Esophagus squamous epithelium (tissue), 5 donors: ENCODE measurements at regions not wholly inside any gene's neighbourhood (a gene's known extent, or its start where the extent isn't known, plus 50 kb on each side); places are given as distances from the start of the nearest gene placed in this dataset.

Source experiments
- DNase-seq: peaks from one replicate; lab custom pipeline; 2025; lab: John Stamatoyannopoulos, UW
- H3K27ac ChIP-seq, 4 donors: fragments of 200-600 bp; sonication (generic); one replicate each; pipeline ENCODE4 v1.5.1; 2016 to 2019; ENCODE audit warnings: mild to moderate bottlenecking in 1 of 4
- H3K27me3 ChIP-seq, 4 donors: fragments of 200-600 bp; sonication (generic); 1 replicate in 3 of 4; 2 replicates in 1 of 4; pipeline versions ENCODE4 v1.5.1 to v1.6.0; 2017 to 2021; ENCODE audit warnings: antibody characterized with exemption in 1 of 4
- H3K36me3 ChIP-seq, 3 donors: fragments of 200-600 bp; sonication (generic); one replicate each; pipeline ENCODE4 v1.5.1; 2016 to 2019
- H3K4me1 ChIP-seq, 3 donors: fragments of 200-600 bp; sonication (generic); one replicate each; pipeline ENCODE4 v1.5.1; 2017 to 2019
- H3K4me3 ChIP-seq, 4 donors: fragments of 200-600 bp; sonication (generic); 1 replicate in 3 of 4; 2 replicates in 1 of 4; pipeline ENCODE4 v1.5.1; 2016 to 2019; ENCODE audit warnings: mild to moderate bottlenecking in 2 of 4, moderate library complexity in 1 of 4
- H3K9me3 ChIP-seq, 3 donors: fragments of 200-600 bp; sonication (generic); one replicate each; pipeline ENCODE4 v1.5.1; 2016 to 2019
- CTCF ChIP-seq, 6 experiments: fragments of 450-650 bp in 4 of 6; fragments of 200-600 bp in 2 of 6; sonication (generic) in 2 of 6; IDR thresholded peaks; one replicate each; pipeline ENCODE4 v1.5.1; 2016 to 2019; ENCODE audit warnings: antibody characterized with exemption in 6 of 6, mild to moderate bottlenecking in 4 of 6, moderate library complexity in 4 of 6
- POLR2A ChIP-seq, 4 donors: fragments of 450-650 bp; IDR thresholded peaks; one replicate each; pipeline ENCODE4 v1.6.1; 2017; ENCODE audit warnings: antibody characterized with exemption in 4 of 4, mild to moderate bottlenecking in 4 of 4, moderate library complexity in 3 of 4
- WGBS, 2 donors: methylation state at CpG; one replicate each; pipeline ENCODE4 v1.1.5; 2018; 5-methylcytosine and 5-hydroxymethylcytosine counted together
- intact Hi-C: fragments of 100-400 bp; cut with DNase I; formaldehyde crosslinking; loops from one replicate; pipeline ENCODE4 v1.15.0; 2022
- donor health status: DM: yes; HTN: yes; CAD: no.

GRCh38 chr17:79504181-79504605, 106.7 kb downstream of the RBFOX3 start:
- intact Hi-C loops: no loop called here
- peaks cover 0 to 12% (median 3%) of the 10 kb centered on the region in 3 donors for H3K4me1 ChIP-seq
- no peak for DNase-seq
- WGBS, 2 donors: 38 to 63% methylated on average over 4 to 13 of the region's 13 CpGs
- H3K4me3 ChIP-seq: no peak overlapping the region
- H3K9me3 ChIP-seq: no peaks in the 10 kb centered on the region
- H3K27me3 ChIP-seq: peaks cover 0 to 55% (median 0%) of the 10 kb centered on the region in 4 donors
- TF ChIP-seq CTCF (IDR thresholded peaks at IDR 0.05) (no peak), POLR2A (IDR thresholded peaks at IDR 0.05) (no peak)
- no peak overlapping the region for H3K27ac ChIP-seq
- H3K36me3 ChIP-seq: no peaks in the 10 kb centered on the region

GRCh38 chr17:79503126-79503839, 107.6 kb downstream of the RBFOX3 start:
- 74 to 76% methylated on average over 7 to 13 of the region's 15 CpGs for WGBS, 2 donors
- no peak for DNase-seq
- peaks cover 0 to 46% (median 0%) of the 10 kb centered on the region in 4 donors for H3K27me3 ChIP-seq
- peaks cover 0 to 12% (median 3%) of the 10 kb centered on the region in 3 donors for H3K4me1 ChIP-seq
- H3K36me3 ChIP-seq: no peaks in the 10 kb centered on the region
- intact Hi-C loops: no loop called here
- no peaks in the 10 kb centered on the region for H3K9me3 ChIP-seq
- no peak for TF ChIP-seq POLR2A (IDR thresholded peaks at IDR 0.05)
- TF ChIP-seq CTCF (IDR thresholded peaks at IDR 0.05): no peak
- no peak overlapping the region for H3K27ac ChIP-seq
- H3K4me3 ChIP-seq: no peak overlapping the region

GRCh38 chr17:79501910-79502309, 108.9 kb downstream of the RBFOX3 start:
- peaks cover 0 to 43% (median 0%) of the 10 kb centered on the region in 4 donors for H3K27me3 ChIP-seq
- WGBS, 2 donors: 79 to 84% methylated on average over 2 to 3 of the region's 3 CpGs
- no peak overlapping the region for H3K4me3 ChIP-seq
- no peak for TF ChIP-seq CTCF (IDR thresholded peaks at IDR 0.05)
- no peak for TF ChIP-seq POLR2A (IDR thresholded peaks at IDR 0.05)
- H3K9me3 ChIP-seq: no peaks in the 10 kb centered on the region
- intact Hi-C loops: no loop called here
- DNase-seq: no peak
- H3K4me1 ChIP-seq: peaks cover 0 to 12% (median 3%) of the 10 kb centered on the region in 3 donors
- no peak overlapping the region for H3K27ac ChIP-seq
- no peaks in the 10 kb centered on the region for H3K36me3 ChIP-seq

GRCh38 chr17:79500745-79501618, 109.9 kb downstream of the RBFOX3 start:
- 24 to 29% methylated on average over 17 to 21 of the region's 23 CpGs for WGBS, 2 donors
- H3K27ac ChIP-seq: no peak overlapping the region
- peaks cover 0 to 12% (median 3%) of the 10 kb centered on the region in 3 donors for H3K4me1 ChIP-seq
- no peak for TF ChIP-seq POLR2A (IDR thresholded peaks at IDR 0.05)
- no peak for TF ChIP-seq CTCF (IDR thresholded peaks at IDR 0.05)
- no peaks in the 10 kb centered on the region for H3K36me3 ChIP-seq
- H3K9me3 ChIP-seq: no peaks in the 10 kb centered on the region
- no peak overlapping the region for H3K4me3 ChIP-seq
- no peak for DNase-seq
- peaks cover 0 to 43% (median 0%) of the 10 kb centered on the region in 4 donors for H3K27me3 ChIP-seq
- intact Hi-C loops: no loop called here

GRCh38 chr17:79498854-79499253, 112.0 kb downstream of the RBFOX3 start:
- intact Hi-C loops: no loop called here
- Histone ChIP-seq H3K4me1 (peaks cover 0 to 12% (median 3%) of the 10 kb centered on the region in 3 donors), H3K36me3 (no peaks in the 10 kb centered on the region), H3K4me3 (no peak overlapping the region), H3K27ac (no peak overlapping the region), H3K27me3 (peaks cover 0 to 42% (median 0%) of the 10 kb centered on the region in 4 donors), H3K9me3 (no peaks in the 10 kb centered on the region)
- 0 to 5% methylated on average over 1 of the region's 1 CpG for WGBS, 2 donors
- DNase-seq: no peak
- no peak for TF ChIP-seq CTCF (IDR thresholded peaks at IDR 0.05)
- TF ChIP-seq POLR2A (IDR thresholded peaks at IDR 0.05): no peak
